PC-9 (cell line): ENCODE measurements at regions not wholly inside any gene's neighbourhood (a gene's known extent, or its start where the extent isn't known, plus 50 kb on each side); places are given as distances from the start of the nearest gene placed in this dataset.

Experiments used
- BruUV-seq: library from RNA; stranded (reverse); fragments of 400-500 nt; replicated peaks from 2 replicates; lab custom pipeline; 2021; lab: Mats Ljungman, UMichigan
- CTCF ChIA-PET: fragments of 300-600 bp; sonication (Branson Sonifier 250); formaldehyde crosslinking; loops from one replicate; lab custom pipeline; 2022; ENCODE audit warnings: antibody characterized with exemption; lab: Charles Lee
- POLR2A ChIA-PET: fragments of 300-600 bp; sonication (Branson Sonifier 250); formaldehyde crosslinking; loops from one replicate; lab custom pipeline; 2022; ENCODE audit warnings: antibody characterized with exemption; ENCODE audit not compliant: unreplicated experiment; lab: Charles Lee
- DNase-seq, 2 experiments: peaks; one replicate each; pipeline versions ENCODE4 v3.0.0 to v3.0.0-alpha.2; 2015 to 2022; ENCODE audit warnings: mixed read lengths in 1 of 2
- H2AFZ ChIP-seq: fragments of 200-600 bp; sonication (generic); 2 replicates; pipeline ENCODE4 v1.8.1; 2017; ENCODE audit warnings: antibody characterized with exemption
- H3F3A ChIP-seq: fragments of 200-600 bp; sonication (generic); 2 replicates; pipeline ENCODE4 v1.8.1; 2017; ENCODE audit warnings: antibody characterized with exemption, mild to moderate bottlenecking, low read depth; ENCODE audit not compliant: insufficient read depth
- H3K27ac ChIP-seq: fragments of 200-600 bp; sonication (generic); 2 replicates; pipeline ENCODE4 v1.6.1; 2016; ENCODE audit warnings: mixed run types
- H3K27me3 ChIP-seq: fragments of 200-600 bp; sonication (generic); 2 replicates; pipeline ENCODE4 v1.6.1; 2016; ENCODE audit warnings: low read depth, mixed run types; ENCODE audit not compliant: insufficient read depth
- H3K36me3 ChIP-seq: fragments of 200-600 bp; sonication (generic); 2 replicates; pipeline ENCODE4 v1.6.1; 2016; ENCODE audit warnings: low read depth, mixed run types
- H3K4me1 ChIP-seq: fragments of 200-600 bp; sonication (generic); replicated peaks from 2 replicates; pipeline ENCODE4 v1.6.1; 2016; ENCODE audit warnings: mixed run types; ENCODE audit not compliant: insufficient read depth
- H3K4me2 ChIP-seq: fragments of 200-600 bp; sonication (generic); 2 replicates; pipeline ENCODE4 v1.6.1; 2017; ENCODE audit warnings: mixed run types
- H3K4me3 ChIP-seq: fragments of 200-600 bp; sonication (generic); 2 replicates; pipeline ENCODE4 v1.6.1; 2016; ENCODE audit warnings: mixed run types
- H3K79me2 ChIP-seq: fragments of 200-600 bp; sonication (generic); 2 replicates; pipeline ENCODE4 v1.6.1; 2017; ENCODE audit warnings: low read depth, mixed run types
- H3K9me2 ChIP-seq: fragments of 200-600 bp; sonication (generic); 2 replicates; pipeline ENCODE4 v1.8.1; 2017; ENCODE audit warnings: mild to moderate bottlenecking; ENCODE audit not compliant: insufficient read depth
- H3K9me3 ChIP-seq: fragments of 200-600 bp; sonication (generic); 2 replicates; pipeline ENCODE4 v1.8.1; 2016; ENCODE audit warnings: low read depth; ENCODE audit not compliant: insufficient read depth
- H4K20me1 ChIP-seq: fragments of 200-600 bp; sonication (generic); 2 replicates; pipeline ENCODE4 v1.8.1; 2017; ENCODE audit not compliant: insufficient read depth
- CTCF ChIP-seq: fragments of 200-600 bp; sonication (generic); conservative IDR thresholded peaks from 2 replicates; pipeline ENCODE4 v1.6.1; 2017; ENCODE audit warnings: mixed run types, antibody characterized with exemption, mild to moderate bottlenecking, moderate library complexity
- EZH2 ChIP-seq: fragments of 200-600 bp; sonication (generic); IDR thresholded peaks from 2 replicates; pipeline ENCODE4 v1.8.0; 2017; ENCODE audit warnings: antibody characterized with exemption, low read depth
- intact Hi-C: fragments of 100-400 bp; cut with micrococcal nuclease; formaldehyde crosslinking; loops from one replicate; pipeline ENCODE4 v1.10.0; 2022; ENCODE audit not compliant: unreplicated experiment

DNA sequence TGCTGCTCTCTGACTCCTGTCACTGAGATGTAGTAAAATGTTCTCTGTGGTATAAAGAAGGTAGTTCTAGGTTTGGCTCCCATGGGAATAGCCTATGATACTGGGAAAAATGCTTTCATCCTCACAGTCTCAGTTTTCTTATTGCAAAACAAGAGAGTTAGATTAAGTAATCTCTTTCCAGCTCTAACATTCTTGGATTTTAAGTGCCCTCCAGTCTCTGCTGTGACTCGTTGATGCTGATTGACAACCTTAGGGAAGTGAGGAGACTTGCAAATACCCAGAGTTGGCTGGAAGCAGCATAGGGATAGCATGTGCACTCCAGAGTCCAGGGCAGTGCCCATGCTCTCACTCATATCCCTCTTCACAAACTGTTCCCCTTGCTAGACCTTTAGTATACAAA, 534.9 kb downstream of the SLC4A3 start:
- no peaks in the 10 kb centered on the region for H3F3A ChIP-seq
- H3K79me2 ChIP-seq = no peaks in the 10 kb centered on the region
- H3K4me3 ChIP-seq = no peak overlapping the region
- intact Hi-C loops = no loop called here
- H3K27me3 ChIP-seq = no peaks in the 10 kb centered on the region
- no peaks in the 10 kb centered on the region for H3K9me3 ChIP-seq
- POLR2A ChIA-PET = no interaction called here
- H3K4me1 ChIP-seq = no peaks in the 10 kb centered on the region
- TF ChIP-seq EZH2 (no peak), CTCF (no peak)
- H2AFZ ChIP-seq = 0 out of 2 replicates have a peak overlapping the region, but pooled peaks have one; percentile 26
- H3K4me2 ChIP-seq = no peak overlapping the region
- no peak overlapping the region for H3K27ac ChIP-seq
- no peaks in the 10 kb centered on the region for H3K9me2 ChIP-seq
- H4K20me1 ChIP-seq = no peaks in the 10 kb centered on the region
- H3K36me3 ChIP-seq = no peaks in the 10 kb centered on the region
- CTCF ChIA-PET = no interaction called here
- BruUV-seq = no TSS peak
- no peak for DNase-seq

DNA sequence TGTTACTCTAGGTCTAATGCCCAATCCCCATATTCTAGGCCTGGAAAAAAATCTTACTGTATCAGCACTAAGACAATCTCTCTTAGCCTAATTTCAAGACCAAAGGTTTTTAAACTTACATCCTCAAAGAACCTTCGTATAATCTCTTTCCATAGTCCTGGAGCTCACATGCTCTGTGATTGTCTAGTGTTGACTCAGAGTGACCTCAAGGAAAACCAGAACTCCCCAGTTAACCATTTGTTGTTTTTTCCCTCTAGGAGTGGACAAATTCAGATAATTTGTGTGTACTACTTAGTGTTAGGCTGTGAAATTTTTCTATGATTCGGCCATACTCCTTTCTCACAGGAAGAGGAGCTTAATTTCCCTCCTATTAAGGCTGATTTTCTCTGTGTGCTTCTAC, 536.1 kb downstream of the SLC4A3 start:
- Histone ChIP-seq H3K27me3 (no peaks in the 10 kb centered on the region), H3K27ac (no peak overlapping the region), H3K79me2 (no peaks in the 10 kb centered on the region), H3K4me2 (no peak overlapping the region), H3K36me3 (no peaks in the 10 kb centered on the region), H3F3A (no peaks in the 10 kb centered on the region), H4K20me1 (no peaks in the 10 kb centered on the region), H3K9me3 (no peaks in the 10 kb centered on the region), H3K9me2 (no peaks in the 10 kb centered on the region), H3K4me3 (no peak overlapping the region), H3K4me1 (no peaks in the 10 kb centered on the region), H2AFZ (no peak overlapping the region)
- ChIA-PET CTCF (no interaction called here), POLR2A (no interaction called here)
- DNase-seq = no peak
- TF ChIP-seq CTCF (no peak), EZH2 (no peak)
- intact Hi-C loops = no loop called here
- BruUV-seq = no TSS peak

- POLR2A ChIA-PET = no interaction called here
- Histone ChIP-seq H3K4me3 (no peak overlapping the region), H3K4me2 (no peak overlapping the region), H3K27me3 (no peaks in the 10 kb centered on the region), H3K4me1 (no peaks in the 10 kb centered on the region), H3F3A (no peaks in the 10 kb centered on the region), H4K20me1 (no peaks in the 10 kb centered on the region), H2AFZ (no peak overlapping the region), H3K27ac (no peak overlapping the region), H3K9me3 (no peaks in the 10 kb centered on the region), H3K79me2 (no peaks in the 10 kb centered on the region), H3K9me2 (no peaks in the 10 kb centered on the region), H3K36me3 (no peaks in the 10 kb centered on the region)
- DNase-seq = no peak
- intact Hi-C loops = no loop called here
- no TSS peak for BruUV-seq
- CTCF ChIA-PET = no interaction called here
- TF ChIP-seq EZH2 = no peak
- no peak for TF ChIP-seq CTCF
These were observed 538.0 kb downstream of the SLC4A3 start for GRCh38 chr2:220165401-220165800.
